Activated CD4-positive, alpha-beta memory T cell treated with anti-CD3 and anti-CD28 coated beads for 36 hours (primary cell): ENCODE measurements at regions not wholly inside any gene's neighbourhood (a gene's known extent, or its start where the extent isn't known, plus 50 kb on each side); places are given as distances from the start of the nearest gene placed in this dataset.
"Not testable (repeated sequence)": the region's sequence is repeated elsewhere in the genome, so short reads cannot be mapped to it uniquely, and the experiment has no call there.

Experiments
- CTCF ChIA-PET: fragments of 350-600 bp; sonication (Branson Sonifier 250); formaldehyde crosslinking; loops from one replicate; lab custom pipeline; 2021; ENCODE audit warnings: antibody characterized with exemption, inconsistent platforms; lab: Charles Lee
- POLR2A ChIA-PET: fragments of 350-600 bp; sonication (Branson Sonifier 250); formaldehyde crosslinking; loops from one replicate; lab custom pipeline; 2021; ENCODE audit warnings: antibody characterized with exemption; lab: Charles Lee
- DNase-seq: peaks from one replicate; pipeline ENCODE4 v3.0.0-alpha.2; 2020
- H3K27ac Mint-ChIP-seq: one replicate; pipeline ENCODE4 v1.8.0; 2021; ENCODE audit warnings: mixed read lengths
- H3K27me3 Mint-ChIP-seq: one replicate; pipeline ENCODE4 v1.8.0; 2021; ENCODE audit warnings: mixed read lengths
- H3K36me3 Mint-ChIP-seq: one replicate; pipeline ENCODE4 v1.8.0; 2021; ENCODE audit warnings: mixed read lengths
- H3K4me1 Mint-ChIP-seq: one replicate; pipeline ENCODE4 v1.8.0; 2021; ENCODE audit warnings: low read depth, mixed read lengths
- H3K4me3 Mint-ChIP-seq: one replicate; pipeline ENCODE4 v1.8.0; 2021; ENCODE audit warnings: mild to moderate bottlenecking, mixed read lengths
- H3K9me3 Mint-ChIP-seq: one replicate; pipeline ENCODE4 v1.8.0; 2021; ENCODE audit warnings: mixed read lengths
- intact Hi-C: fragments of 100-400 bp; cut with micrococcal nuclease; formaldehyde crosslinking; loops from one replicate; pipeline ENCODE4 v1.15.1; 2023

GRCh38 chr7:10739401-10739800 lies 234.3 kb upstream of the PHF14 start:
- H3K4me1 Mint-ChIP-seq, result no peaks in the 10 kb centered on the region
- ChIA-PET POLR2A (no interaction called here), CTCF (no interaction called here)
- H3K27me3 Mint-ChIP-seq, result no peaks in the 10 kb centered on the region
- peaks cover 4% of the 10 kb centered on the region for H3K9me3 Mint-ChIP-seq
- DNase-seq, result no peak
- no peak overlapping the region for H3K27ac Mint-ChIP-seq
- H3K4me3 Mint-ChIP-seq, result no peak overlapping the region
- H3K36me3 Mint-ChIP-seq, result no peaks in the 10 kb centered on the region
- intact Hi-C loops, result no loop called here

DNA sequence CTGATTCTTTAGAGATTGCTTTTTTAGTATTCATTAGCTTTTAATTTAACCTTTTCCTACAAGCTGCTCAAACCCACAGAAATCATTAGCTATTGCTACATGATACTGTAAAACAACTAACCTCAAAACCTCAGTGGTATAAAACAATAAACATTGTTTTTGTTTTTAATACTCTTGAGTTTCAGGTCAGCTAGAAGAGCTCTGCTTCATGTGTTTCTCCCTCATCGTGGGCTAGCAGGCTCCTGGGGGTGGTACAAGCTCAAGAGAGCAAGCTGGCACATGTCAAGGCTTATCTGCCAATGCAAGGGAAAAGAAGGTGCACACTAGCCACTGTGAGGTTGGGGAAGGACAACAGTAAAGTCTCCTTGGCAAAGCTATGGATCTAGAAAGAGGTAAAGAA lies 232.9 kb upstream of the PHF14 start:
- intact Hi-C loops, result no loop called here
- Mint-ChIP-seq H3K4me3 (no peak overlapping the region), H3K27me3 (no peaks in the 10 kb centered on the region), H3K36me3 (no peaks in the 10 kb centered on the region), H3K4me1 (no peaks in the 10 kb centered on the region), H3K27ac (no peak overlapping the region), H3K9me3 (peaks cover 8% of the 10 kb centered on the region)
- no peak for DNase-seq
- CTCF ChIA-PET, result no interaction called here
- POLR2A ChIA-PET, result no interaction called here

DNA sequence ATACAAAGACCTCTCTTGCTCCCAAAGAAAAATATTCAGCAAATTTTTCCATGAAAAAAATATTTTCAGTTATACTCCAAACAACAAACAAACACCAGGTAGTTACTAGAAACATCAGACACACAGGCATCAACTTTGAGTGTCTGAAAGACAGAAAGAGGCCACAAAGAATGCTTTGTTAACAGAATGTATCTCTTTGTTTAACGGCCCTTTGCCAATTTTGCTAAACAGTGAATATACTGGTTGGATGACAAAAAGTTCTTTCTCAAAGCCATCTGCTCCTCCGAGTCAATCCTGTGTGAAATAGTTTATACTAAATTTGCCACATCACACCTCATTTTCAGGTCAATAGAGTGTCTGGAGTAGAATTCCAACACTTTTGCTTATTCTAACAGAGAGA lies 216.7 kb upstream of the PHF14 start:
- no peaks in the 10 kb centered on the region for H3K4me1 Mint-ChIP-seq
- POLR2A ChIA-PET, result no interaction called here
- peaks cover 2% of the 10 kb centered on the region for H3K36me3 Mint-ChIP-seq
- no peak overlapping the region for H3K4me3 Mint-ChIP-seq
- no peak overlapping the region for H3K27ac Mint-ChIP-seq
- intact Hi-C loops, result no loop called here
- no peak for DNase-seq
- peaks cover 30% of the 10 kb centered on the region for H3K9me3 Mint-ChIP-seq
- CTCF ChIA-PET, result no interaction called here
- no peaks in the 10 kb centered on the region for H3K27me3 Mint-ChIP-seq

GRCh38 chr7:10759120-10759519 lies 214.6 kb upstream of the PHF14 start:
- H3K27me3 Mint-ChIP-seq, result no peaks in the 10 kb centered on the region
- H3K36me3 Mint-ChIP-seq, result no peaks in the 10 kb centered on the region
- intact Hi-C loops, result no loop called here
- H3K4me1 Mint-ChIP-seq, result no peaks in the 10 kb centered on the region
- H3K4me3 Mint-ChIP-seq, result no peak overlapping the region
- no peak for DNase-seq
- no peak overlapping the region for H3K27ac Mint-ChIP-seq
- CTCF ChIA-PET, result no interaction called here
- POLR2A ChIA-PET, result no interaction called here
- peaks cover 21% of the 10 kb centered on the region for H3K9me3 Mint-ChIP-seq

DNA sequence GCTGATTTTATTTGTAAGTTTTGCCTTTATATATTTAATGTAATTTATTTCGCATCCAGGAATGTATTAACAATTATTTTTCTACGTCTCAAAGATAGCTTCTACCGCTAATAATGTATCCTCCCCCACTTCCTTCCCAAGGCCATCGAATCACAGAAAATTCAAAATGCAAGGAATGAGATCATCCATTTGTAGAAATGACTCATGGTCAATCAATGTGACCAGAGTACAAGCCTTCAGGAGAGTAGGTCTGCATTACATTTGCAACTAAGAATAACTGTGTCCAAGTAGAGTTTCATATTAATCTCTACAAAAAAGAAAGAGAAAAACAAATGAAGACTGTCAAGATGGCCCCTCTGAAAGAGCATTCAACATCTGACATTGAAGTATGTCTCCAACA lies 205.9 kb upstream of the PHF14 start:
- no peaks in the 10 kb centered on the region for H3K36me3 Mint-ChIP-seq
- H3K4me1 Mint-ChIP-seq, result no peaks in the 10 kb centered on the region
- intact Hi-C loops, result no loop called here
- H3K27me3 Mint-ChIP-seq, result peaks cover 1% of the 10 kb centered on the region
- no peak overlapping the region for H3K27ac Mint-ChIP-seq
- ChIA-PET CTCF (no interaction called here), POLR2A (no interaction called here)
- DNase-seq, result no peak
- no peaks in the 10 kb centered on the region for H3K9me3 Mint-ChIP-seq
- no peak overlapping the region for H3K4me3 Mint-ChIP-seq

- ChIA-PET POLR2A (no interaction called here), CTCF (no interaction called here)
- no peak for DNase-seq
- Mint-ChIP-seq H3K4me3 (no peak overlapping the region), H3K9me3 (no peaks in the 10 kb centered on the region), H3K4me1 (no peaks in the 10 kb centered on the region), H3K27ac (no peak overlapping the region), H3K27me3 (peaks cover 3% of the 10 kb centered on the region), H3K36me3 (no peaks in the 10 kb centered on the region)
- intact Hi-C loops, result no loop called here
Observed at GRCh38 chr7:10770176-10770575, 203.5 kb upstream of the PHF14 start.

DNA sequence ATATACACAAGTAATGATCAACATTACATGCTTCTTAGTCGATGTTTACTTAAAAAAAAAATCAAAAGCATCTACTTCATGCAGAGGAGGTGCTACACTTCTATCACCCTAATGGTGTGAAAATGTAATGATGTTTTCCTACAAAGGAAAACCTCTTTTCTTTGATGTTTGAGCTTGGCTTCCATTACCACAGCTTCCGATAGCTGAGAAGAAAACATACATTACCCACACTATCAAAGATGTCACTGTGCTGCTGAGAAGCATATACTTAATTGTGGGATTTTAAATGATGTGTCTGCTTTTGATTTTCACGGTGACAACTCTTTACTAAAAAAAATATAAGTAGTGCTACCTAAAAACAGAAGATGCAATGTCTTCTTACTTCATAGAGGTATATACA lies 200.2 kb upstream of the PHF14 start:
- DNase-seq, result no peak
- no peaks in the 10 kb centered on the region for H3K36me3 Mint-ChIP-seq
- intact Hi-C loops, result no loop called here
- no peak overlapping the region for H3K27ac Mint-ChIP-seq
- no peaks in the 10 kb centered on the region for H3K9me3 Mint-ChIP-seq
- H3K4me3 Mint-ChIP-seq, result no peak overlapping the region
- H3K27me3 Mint-ChIP-seq, result peaks cover 2% of the 10 kb centered on the region
- ChIA-PET CTCF (no interaction called here), POLR2A (no interaction called here)
- no peaks in the 10 kb centered on the region for H3K4me1 Mint-ChIP-seq

GRCh38 chr7:10779465-10780399 lies 193.9 kb upstream of the PHF14 start:
- no peaks in the 10 kb centered on the region for H3K36me3 Mint-ChIP-seq
- H3K4me1 Mint-ChIP-seq, result no peaks in the 10 kb centered on the region
- H3K27ac Mint-ChIP-seq, result no peak overlapping the region
- ChIA-PET POLR2A (no interaction called here), CTCF (no interaction called here)
- no peak for DNase-seq
- no peaks in the 10 kb centered on the region for H3K27me3 Mint-ChIP-seq
- intact Hi-C loops, result no loop called here
- no peak overlapping the region for H3K4me3 Mint-ChIP-seq
- peaks cover 3% of the 10 kb centered on the region for H3K9me3 Mint-ChIP-seq

GRCh38 chr7:10780400-10780747 lies 193.3 kb upstream of the PHF14 start:
- Mint-ChIP-seq H3K27ac (no peak overlapping the region), H3K9me3 (peaks cover 3% of the 10 kb centered on the region), H3K4me1 (no peaks in the 10 kb centered on the region), H3K27me3 (no peaks in the 10 kb centered on the region), H3K36me3 (no peaks in the 10 kb centered on the region), H3K4me3 (no peak overlapping the region)
- DNase-seq, result no peak
- intact Hi-C loops, result no loop called here
- CTCF ChIA-PET, result no interaction called here
- POLR2A ChIA-PET, result no interaction called here

DNA sequence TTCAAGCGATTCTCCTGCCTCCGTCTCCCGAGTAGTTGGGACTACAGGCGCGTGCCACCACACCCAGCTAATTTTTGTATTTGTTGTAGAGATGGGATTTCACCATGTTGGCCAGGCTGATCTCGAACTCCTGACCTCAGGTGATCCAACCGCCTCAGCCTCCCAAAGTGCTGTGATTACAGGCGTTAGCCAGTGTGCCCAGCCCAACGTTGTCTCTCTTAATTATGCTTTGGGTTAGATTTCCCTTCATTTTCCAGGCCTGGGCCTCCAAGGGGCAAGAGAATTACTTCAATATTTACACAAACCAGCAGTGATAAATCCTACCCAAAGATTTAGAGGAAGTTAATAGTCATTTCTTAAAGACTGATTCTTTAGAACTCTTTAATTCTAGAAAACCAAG lies 186.7 kb upstream of the PHF14 start:
- H3K4me1 Mint-ChIP-seq, intact Hi-C loops, H3K36me3 Mint-ChIP-seq, POLR2A ChIA-PET, H3K9me3 Mint-ChIP-seq, H3K27me3 Mint-ChIP-seq, CTCF ChIA-PET, DNase-seq, H3K27ac Mint-ChIP-seq, H3K4me3 Mint-ChIP-seq: not testable (repeated sequence)

DNA sequence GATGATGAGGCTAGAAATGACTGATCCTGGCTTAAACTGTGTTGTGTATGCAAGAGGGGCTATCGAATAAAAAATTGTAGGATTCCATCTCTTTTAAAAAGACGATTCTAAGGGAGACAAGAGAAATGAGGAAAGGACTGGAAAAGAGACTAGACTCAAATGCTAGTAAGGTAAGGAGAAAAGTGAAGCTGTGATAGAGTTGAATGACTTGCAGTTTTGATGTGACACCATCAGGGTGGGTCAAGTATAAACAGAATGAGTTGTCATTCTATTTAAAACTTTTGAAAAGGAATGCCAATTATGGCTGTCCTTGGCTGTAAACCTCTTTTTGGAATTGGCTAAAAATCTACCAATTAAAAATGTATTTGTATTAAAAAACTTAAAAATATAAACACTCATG lies 184.5 kb upstream of the PHF14 start:
- intact Hi-C loops, result no loop called here
- Mint-ChIP-seq H3K27me3 (no peaks in the 10 kb centered on the region), H3K36me3 (no peaks in the 10 kb centered on the region), H3K27ac (no peak overlapping the region), H3K4me3 (no peak overlapping the region), H3K9me3 (no peaks in the 10 kb centered on the region), H3K4me1 (no peaks in the 10 kb centered on the region)
- no peak for DNase-seq
- ChIA-PET CTCF (no interaction called here), POLR2A (no interaction called here)

GRCh38 chr7:10790910-10791309 lies 182.8 kb upstream of the PHF14 start:
- intact Hi-C loops, result no loop called here
- H3K36me3 Mint-ChIP-seq, result no peaks in the 10 kb centered on the region
- ChIA-PET POLR2A (no interaction called here), CTCF (no interaction called here)
- no peak overlapping the region for H3K4me3 Mint-ChIP-seq
- H3K27ac Mint-ChIP-seq, result no peak overlapping the region
- H3K27me3 Mint-ChIP-seq, result peaks cover 2% of the 10 kb centered on the region
- no peaks in the 10 kb centered on the region for H3K9me3 Mint-ChIP-seq
- no peak for DNase-seq
- no peaks in the 10 kb centered on the region for H3K4me1 Mint-ChIP-seq

DNA sequence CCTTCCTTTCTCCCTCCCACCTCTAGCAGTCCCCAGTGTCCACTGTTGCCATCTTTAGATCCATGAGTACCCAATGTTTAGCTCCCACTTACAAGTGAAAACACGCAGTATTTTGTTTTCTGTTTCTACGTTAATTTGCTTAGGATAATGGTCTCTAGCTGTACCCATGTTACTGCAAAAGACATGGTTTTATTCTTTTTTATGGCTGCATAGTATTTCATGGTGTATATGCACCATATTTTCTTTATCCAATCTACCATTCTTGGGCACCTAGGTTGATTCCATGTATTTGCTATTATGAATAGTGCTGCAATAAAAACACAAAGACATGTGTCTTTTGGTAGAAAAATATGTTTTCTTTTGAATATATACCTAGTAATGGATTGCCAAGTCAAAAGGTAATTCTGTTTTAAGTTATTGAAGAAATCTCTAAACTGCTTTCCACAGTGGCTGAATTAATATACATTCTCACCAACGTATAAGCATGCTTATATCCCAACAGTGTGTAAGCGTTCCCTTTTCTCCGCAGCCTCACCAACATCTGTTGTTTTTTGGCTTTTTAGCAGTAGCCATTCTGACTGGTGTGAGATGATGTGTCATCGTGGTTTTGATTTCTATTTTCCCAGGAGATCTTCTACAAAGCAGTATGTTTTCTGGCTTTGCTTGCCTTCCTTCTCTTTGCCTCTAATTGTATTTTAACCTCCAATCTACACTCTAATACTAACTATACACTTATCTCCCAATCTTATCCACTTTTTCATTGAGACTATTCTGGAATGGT lies 179.5 kb upstream of the PHF14 start:
- no peaks in the 10 kb centered on the region for H3K4me1 Mint-ChIP-seq
- peaks cover 3% of the 10 kb centered on the region for H3K27me3 Mint-ChIP-seq
- no peak overlapping the region for H3K27ac Mint-ChIP-seq
- intact Hi-C loops, result no loop called here
- no peaks in the 10 kb centered on the region for H3K9me3 Mint-ChIP-seq
- POLR2A ChIA-PET, result no interaction called here
- no peak for DNase-seq
- CTCF ChIA-PET, result no interaction called here
- H3K4me3 Mint-ChIP-seq, result no peak overlapping the region
- H3K36me3 Mint-ChIP-seq, result no peaks in the 10 kb centered on the region
